HK-2 (cell line): ENCODE measurements at regions not wholly inside any gene's neighbourhood (a gene's known extent, or its start where the extent isn't known, plus 50 kb on each side); places are given as distances from the start of the nearest gene placed in this dataset.

Experiments
- DNase-seq: peaks from one replicate; pipeline ENCODE4 v3.0.0-alpha.2; 2018; ENCODE audit not compliant: unreplicated experiment

DNA sequence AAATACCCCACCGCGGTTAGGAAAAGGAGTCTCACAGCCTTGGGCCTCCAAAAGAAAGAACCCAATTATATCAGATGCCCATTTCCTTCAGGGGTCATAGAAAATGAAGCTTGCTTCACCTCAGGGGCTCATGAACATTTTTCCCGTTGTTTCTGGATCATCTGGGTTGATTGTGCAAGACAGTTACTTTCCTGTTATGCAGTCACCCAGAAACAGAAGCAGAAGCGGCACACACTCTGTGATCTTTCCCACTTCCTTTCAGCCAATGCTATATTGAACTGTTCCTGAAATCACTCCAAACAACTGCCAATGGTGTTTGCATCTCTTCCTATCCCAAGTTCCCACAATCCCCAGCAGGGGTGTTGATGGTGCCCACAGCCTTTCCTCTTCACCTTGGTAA lies 295.6 kb upstream of the RASGRP1 start:
- DNase-seq = no peak

DNA sequence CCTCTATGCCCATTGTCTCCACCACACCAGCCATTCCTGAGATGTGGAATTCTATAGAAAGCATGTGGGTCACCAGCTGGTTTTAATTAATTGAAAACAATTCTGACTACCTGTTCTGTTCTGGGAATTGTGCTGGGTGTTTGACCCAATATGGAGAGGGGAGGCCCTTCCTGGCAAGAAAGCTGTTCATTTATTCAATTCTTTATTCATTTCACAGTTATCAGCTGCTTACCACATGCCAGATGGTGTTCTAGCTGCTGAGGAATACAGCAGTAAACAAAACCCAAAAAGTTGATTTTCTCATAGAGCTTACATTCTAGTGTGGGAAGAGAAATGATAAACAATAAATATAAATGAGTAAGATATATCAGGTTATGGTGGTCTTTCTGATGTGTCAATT lies 296.1 kb upstream of the RASGRP1 start:
- DNase-seq = no peak

DNA sequence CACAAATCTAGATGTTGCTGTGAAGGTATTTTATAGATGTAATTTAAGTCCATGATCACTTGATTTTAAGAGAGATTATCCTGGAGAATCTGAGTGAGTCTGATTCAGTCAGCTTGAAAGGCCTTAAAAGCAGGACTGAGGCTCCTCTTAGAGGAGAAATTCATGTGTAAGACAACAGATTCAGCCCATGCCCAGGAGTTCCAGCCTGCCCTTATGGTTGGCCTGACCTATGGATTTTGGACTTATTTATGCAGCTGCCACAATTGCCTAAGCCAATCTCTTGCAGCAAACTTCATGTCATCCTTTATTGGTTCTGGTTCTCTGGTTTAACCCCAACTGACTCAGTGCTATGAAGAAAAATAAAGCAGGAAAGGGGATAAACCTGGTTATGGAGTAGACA lies 296.5 kb upstream of the RASGRP1 start:
- no peak for DNase-seq

DNA sequence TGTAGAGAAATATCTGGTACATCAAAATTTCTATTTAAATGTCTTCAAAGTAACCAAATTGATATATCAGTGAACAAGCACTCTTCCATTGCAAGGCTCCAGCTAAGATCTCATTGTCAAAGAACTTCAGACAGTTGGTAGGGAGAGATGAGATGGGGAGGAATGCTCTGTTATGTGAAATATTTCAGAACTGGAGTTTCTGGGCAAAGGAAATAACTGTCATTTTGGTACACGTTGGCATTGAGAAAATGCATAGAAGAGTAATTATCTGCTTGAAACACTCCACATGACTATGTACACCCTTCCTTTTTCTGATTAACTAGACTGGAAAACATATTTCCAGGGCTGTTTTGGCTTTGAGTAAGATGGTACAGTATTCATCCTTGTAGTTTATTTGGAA lies 297.5 kb upstream of the RASGRP1 start:
- DNase-seq = no peak

DNA sequence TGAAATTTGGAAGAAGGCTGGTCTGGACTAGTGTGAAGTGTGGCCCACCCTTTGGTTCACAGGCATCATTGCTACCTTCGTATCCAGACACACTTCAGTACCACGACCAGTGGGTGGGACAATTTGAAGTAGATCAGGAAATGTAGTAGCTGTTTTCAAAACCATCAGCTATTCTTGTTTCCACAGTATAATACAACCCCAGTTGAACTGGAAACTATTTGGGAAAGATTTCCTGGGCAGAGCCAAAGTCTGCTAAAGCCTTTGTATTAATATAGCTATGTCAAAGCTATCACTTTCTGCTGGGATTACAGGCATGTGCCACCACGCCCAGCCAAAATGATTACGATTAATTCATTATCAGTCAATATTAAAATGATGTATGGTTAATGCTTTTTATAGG lies 298.8 kb upstream of the RASGRP1 start:
- no peak for DNase-seq

DNA sequence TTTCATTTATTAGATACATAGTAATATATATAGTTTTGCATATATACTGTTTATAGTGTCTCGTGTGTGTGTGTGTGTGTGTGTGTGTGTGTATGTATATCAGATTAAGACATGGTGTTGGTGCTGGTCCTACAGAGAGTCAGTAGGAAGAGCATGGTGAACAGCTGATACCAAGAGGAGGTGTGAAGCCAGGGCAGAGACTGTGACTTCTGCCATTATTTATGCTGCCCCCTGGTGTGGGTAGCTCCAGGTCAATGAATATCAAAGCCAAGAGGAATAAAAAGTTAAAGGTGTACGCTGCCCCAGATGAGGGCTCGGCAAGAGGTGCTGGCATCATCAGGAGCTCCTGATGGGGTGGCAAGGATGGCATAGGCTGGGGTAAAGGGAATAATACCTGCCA lies 299.5 kb upstream of the RASGRP1 start:
- DNase-seq = no peak

DNA sequence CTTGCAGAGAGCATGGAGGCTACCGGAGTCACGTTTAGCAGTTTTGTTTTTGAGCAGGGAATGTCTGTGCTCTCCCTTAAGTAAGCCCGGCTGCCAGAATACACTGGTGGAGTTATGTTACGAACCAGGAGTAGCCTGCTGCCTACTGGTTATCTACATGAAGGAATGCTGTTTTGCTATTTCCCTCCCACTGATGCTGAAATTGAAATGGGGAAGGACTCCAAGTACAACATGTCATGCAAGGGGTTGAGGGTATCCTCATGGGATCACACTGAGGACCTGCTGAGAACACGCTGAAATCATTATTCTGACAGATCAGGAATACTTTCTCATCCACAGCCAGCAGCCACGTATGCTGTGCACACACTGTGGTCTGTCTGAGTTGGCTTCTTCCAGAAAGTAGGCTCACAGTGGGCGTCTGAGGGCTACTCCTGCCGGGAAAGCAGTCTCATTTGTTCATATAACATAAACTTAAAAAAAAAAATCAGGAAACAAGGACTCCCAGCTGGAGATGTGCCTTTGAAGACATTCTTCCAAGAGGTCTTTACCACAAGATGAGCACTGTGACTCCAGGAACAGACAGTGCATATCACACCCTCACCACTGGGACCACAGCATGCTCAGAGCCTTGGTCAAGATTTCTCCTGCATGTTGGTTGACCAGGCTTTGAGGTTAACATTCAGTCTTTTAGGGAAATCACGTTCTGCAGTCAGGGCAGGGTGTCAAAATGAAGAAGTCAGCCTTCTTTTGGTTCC lies 300.4 kb upstream of the RASGRP1 start:
- DNase-seq = no peak

DNA sequence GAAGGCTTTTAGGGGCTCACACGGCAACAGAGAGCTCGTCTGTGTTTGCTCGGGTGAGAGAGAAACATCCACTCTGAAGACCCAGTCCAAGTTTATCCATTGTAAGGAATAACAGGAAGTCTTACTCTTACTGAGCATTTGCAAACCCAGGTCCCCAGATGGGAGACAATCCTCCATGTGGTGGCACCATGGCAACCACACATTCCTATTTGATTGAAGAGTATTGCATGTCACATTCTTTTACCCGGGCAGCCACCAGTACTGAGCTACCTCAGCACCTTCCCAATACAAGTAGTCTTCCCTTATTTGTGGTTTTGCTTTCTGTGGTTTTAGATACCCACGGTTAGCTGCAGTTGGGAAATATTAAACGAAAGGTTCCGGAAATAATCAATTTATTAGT lies 302.9 kb upstream of the RASGRP1 start:
- DNase-seq = no peak

DNA sequence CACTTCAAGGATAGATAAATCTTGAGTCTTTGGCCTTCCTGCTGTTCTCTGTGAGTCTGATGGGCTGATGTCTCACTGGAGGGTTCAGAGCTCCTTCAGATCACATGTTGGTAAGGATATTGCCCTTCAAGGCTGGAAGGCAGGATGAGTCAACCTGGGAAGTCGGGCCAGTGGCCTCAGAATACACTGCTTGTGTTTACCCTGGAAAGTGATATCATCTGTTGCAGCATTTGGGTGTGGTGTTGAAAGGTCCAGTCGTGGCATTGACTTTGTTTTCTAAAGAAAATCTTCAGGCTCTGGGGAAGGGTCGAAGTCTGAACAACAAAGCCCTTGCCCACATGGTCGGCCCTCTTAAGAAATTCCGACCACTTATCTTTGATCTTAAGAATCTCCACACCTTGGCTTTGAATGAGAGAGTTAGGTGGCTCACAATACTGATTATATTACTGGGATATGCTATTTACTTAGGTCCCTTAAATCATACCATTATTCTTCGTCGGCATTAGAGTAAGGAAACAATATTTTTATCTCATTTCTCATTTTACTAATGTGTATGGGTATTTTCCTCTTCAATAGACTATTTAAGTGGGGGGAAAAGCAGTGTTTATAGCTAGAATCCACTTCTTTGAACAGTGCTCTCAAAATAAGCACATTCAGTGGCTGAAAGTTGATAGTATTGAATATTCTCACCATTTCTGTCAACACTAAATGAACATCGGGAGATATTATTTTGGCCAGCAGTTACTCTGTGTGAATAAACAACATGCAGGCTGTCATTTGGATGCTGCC lies 303.9 kb upstream of the RASGRP1 start:
- DNase-seq = peak; percentile 51

DNA sequence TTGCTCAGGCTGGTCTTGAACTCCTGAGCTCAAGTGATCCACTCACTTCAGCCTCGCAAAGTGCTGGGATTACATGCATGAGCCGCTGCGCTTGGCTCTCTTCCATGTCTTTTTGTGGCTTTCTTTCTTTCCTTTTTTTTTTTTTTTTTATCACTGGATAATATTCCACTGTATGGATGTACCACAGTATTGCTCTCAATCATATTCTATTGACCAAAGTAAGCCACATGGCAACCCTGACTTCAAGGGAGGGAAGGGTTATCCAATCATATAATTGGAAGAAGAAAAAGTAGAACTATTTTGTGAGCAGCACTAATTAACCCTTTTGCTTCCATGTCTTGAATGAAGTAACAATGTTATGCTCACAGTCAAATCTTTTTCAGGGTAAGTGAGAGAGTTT lies 307.0 kb upstream of the RASGRP1 start:
- DNase-seq = no peak

DNA sequence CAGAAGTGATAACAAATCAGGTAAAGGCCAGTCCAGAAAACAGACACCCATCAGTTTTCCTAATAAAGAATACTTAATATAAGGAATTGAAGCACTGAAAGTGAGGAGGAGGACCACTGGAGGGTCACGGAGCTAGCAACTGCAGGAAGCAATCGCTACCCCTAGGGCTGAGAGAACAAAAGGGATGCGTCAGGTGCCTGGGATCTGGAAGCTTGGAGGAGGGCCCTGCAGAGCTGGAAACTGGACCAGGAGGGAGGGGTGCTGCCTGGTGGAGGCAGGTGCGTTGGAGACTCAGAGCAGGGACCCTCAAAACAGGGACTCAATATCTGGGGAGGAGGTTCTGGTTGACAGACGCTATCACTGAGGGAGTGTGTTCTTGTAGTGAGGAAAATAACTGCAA lies 308.1 kb upstream of the RASGRP1 start:
- DNase-seq = no peak

DNA sequence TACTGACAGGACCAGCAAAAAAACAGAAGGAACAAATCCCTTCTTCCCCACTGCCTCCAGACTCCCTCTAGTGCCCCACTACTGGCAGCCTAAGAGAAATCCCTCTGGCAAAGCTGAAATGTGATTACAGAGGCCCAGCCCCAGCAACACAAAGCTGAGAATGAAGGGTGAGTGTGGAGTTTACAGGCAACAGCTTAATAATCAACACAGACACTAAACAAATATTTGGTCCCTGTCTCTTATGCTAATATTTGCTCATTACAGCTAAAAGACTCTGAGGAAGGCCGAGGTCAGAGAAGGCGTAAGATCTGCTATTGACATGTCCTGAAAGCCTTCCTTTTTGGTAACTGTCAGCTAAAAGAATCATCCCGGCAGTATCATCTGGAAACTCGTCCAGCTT lies 308.5 kb upstream of the RASGRP1 start:
- DNase-seq = no peak

DNA sequence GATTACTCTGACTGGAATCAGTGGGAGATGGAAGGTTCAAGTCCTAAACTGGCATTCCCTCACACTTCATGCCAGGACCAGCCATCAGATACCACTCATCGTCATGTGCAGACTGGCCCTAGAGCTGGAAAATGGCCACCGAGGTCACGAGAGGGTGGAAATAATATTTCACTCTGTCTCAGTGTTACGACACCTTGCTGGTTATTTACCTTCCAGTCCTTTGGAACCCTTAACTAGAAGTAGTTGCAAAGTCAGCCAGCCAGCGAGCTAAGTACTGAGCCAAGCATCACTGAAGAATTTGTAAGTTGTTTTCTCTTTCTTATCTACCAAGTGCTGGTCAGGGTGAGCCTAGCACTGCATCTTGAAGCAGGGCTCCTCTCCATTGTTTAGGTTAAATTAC lies 309.9 kb upstream of the RASGRP1 start:
- no peak for DNase-seq

DNA sequence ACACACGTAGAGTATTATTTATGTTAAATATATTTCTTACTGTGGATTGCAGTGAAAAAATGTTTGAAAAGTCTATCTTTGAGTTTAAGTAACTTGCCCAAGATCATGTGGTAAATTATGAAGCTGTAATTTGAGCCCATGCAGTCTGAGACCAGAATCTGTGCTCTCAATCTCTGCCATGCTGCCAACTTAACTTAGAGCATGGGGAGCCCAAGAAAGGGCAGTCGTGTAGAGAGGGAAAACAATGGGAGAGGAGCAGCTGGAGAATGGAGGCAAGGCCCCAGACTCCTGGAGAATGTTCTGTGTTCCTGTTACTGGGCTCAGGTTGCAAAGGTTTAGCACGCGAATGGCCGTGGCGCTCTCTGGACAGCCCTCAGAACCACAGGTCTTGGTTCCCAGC lies 311.6 kb upstream of the RASGRP1 start:
- no peak for DNase-seq

DNA sequence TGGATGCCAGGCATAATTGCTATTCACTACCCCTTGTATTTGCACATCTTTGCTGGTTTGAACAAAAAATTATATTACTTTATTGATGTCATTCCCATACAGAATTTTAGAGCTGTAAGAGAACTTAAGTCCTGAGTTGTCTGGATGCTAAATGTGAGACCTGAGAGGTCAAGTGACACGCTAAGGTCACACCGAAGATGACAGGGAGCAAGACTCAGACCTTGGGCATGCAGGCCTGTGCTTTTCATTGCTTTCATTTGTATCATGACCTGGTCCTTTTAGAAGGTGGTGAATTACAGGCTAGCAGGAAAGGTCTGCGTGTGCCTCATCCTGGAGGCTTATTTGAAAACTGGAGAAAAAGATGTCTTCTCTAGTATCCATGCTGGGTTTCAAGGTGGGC lies 312.0 kb upstream of the RASGRP1 start:
- no peak for DNase-seq

DNA sequence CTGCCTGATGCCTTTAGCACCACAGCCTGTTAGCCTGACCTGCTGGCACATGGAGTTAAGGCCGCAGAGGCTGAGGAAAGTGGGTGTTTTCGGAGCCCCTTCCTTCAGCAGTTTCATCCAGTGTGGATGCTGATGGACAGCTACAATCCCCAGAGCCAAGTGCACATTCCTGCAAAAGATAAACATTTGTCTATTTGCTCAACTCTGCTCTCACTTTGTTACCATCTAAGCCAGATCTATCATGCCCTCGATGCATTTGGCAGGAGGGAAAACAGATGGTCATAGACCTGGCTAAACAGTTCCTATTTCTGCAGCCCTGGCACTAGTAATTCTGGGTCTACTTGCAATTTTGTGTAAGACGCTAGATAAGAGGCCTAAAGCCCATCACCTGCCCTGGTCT lies 312.9 kb upstream of the RASGRP1 start:
- DNase-seq = no peak

DNA sequence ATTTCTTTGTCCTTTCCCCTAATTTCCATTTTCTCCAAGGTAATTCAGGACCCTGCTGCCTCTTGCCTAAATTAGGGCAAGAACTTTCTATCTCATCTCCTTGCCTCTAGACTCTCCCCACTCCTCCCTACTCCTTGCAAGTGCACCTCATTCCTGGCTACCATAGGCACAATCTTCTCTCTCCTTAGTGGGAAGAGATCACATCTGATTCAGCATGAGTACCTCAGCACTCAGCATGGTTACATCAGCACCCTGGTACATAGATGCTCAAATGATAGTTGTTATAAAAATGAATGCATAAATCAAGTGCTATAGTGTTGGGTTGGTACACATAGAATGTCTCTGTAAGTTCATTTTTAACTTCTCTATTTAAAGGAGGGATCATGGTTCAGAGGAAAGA lies 313.4 kb upstream of the RASGRP1 start:
- no peak for DNase-seq

DNA sequence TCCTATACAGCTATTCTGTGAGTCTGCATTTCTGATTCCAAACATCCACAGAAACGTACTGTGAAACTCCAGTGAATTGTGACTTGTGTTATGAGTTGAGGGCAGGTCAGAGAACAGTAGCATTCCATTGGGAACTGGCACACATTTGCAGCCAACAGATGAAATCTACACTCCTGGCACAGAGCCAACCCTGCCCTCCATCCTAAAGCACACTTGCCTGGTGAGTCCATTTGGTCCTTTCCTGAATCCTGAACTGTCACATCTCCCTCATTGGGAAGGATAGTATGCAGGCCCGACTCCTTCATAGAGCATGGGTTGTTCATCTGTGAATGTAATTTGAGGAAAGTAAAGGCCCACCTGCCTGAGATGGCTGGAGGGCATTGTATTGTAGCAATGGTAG lies 314.3 kb upstream of the RASGRP1 start:
- no peak for DNase-seq

DNA sequence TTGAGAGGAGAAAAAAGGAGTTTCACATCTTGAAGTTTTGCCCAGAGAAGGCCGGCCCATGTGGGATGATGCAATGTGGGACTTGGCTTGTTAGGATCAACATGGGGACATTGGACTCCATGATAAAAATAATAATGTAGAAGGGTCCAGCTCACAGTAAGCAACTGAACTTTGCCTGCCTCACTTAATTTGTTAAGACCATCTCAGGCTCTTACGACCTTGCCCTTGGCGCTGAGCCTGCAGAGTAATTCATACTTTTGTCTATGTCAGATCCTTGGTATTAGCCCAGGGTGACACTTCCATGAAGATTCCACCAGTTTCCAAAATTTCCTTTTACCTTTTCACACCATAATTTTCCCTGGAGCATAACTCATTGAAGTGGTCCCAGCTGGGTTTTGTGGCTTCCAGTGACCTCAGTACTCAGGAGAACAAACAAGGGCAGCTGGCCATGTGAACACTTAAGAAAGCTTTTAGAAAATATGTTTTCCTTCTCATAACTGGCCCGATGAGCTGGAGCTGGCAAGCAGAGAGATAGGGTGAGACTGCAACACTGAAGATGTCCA lies 315.4 kb upstream of the RASGRP1 start:
- DNase-seq = no peak

DNA sequence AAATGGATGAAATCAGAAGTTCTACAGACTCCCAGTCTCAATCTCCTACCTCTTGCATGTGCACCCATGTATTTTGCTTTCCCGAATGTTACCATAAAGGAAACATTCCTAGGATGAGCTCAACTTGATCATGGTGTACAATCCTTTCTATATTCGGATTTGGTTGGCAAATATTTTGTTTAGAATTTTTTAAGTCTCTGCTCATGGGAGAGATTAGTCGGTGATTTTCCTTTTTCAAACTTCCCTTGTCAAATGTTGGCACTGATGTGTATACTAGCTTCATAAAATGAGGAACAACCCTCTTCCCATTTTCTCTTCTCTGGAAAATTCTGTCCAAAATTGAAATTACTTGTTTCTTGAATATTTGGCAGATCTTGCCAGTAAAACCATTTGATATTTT lies 317.6 kb upstream of the RASGRP1 start:
- no peak for DNase-seq

DNA sequence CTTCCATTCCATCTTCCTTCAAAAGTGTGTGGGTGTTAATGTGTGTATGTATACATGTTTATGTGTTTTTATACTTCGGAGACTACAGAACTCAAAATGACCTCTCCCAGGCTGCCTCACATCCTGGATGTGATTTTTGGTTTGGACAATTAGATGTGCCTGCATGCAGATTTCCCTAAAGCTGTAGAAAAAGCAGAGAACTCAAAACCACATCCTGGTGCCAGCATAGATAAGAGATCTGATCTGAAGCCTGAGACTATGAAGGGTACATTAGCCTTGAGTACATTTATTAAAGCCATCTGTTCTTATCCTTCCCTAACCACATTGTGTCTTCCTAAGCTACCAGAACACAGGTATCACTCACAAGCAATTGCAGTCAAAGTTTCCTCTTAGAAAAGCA lies 319.4 kb upstream of the RASGRP1 start:
- DNase-seq = no peak

DNA sequence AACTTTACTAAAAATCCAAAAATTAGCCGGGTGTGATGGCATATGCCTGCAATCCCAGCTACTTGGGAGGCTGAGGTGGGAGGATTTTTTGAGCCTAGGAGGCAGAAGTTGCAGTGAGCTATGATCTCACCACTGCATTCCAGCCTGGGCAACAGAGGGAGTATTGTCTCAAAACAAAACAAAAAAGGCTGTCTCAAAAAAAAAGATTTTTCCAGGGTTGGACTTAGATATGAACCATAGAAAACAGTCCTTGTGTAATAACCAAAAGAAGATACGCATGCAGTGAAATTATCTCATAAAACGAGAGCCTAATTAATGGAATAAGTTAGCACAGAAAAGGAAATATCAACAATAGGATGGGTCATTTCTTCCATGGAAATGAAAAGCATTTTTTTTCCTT lies 320.4 kb upstream of the RASGRP1 start:
- no peak for DNase-seq

DNA sequence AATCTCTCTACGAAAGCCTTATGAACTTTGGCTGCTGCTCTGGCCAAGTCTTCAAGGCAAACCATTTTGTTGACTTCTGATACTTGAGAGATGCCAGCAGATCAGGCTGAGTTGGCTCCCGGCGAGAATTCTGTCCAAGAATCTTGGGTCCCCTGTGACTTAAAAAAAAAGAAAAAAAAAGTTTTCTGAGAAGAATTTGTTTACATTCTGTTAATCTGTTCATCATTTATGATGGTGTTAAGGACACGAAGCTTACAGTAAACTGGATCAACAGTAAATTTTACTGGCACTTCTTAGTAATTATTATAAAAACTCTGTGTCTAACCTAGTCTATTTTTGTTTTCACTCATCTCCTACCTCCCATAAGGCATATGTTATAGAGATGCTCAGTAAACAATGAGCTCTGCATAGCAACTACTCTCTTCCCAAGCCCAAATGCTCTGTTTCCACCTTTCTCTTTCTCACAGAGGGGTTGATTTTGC lies 320.9 kb upstream of the RASGRP1 start:
- no peak for DNase-seq
